Keratinocyte (primary cell): ENCODE measurements at regions not wholly inside any gene's neighbourhood (a gene's known extent, or its start where the extent isn't known, plus 50 kb on each side); places are given as distances from the start of the nearest gene placed in this dataset.

Experiments
- DNase-seq: peaks from one replicate; pipeline ENCODE4 v3.0.0-alpha.2; 2011; ENCODE audit warnings: low read depth, missing footprints, low spot score
- FAIRE-seq: peaks from 2 replicates; lab custom pipeline; 2011; peaks lifted over from hg19 to GRCh38; lab: Jason Lieb, UNC
- H2AFZ ChIP-seq: 2 replicates; pipeline ENCODE4 v1.6.0; 2012; ENCODE audit warnings: low read length, control low read depth, inconsistent platforms; ENCODE audit not compliant: control insufficient read depth
- H3K27ac ChIP-seq: 2 replicates; pipeline ENCODE4 v1.5.1; 2011; ENCODE audit warnings: low read length; ENCODE audit not compliant: control insufficient read depth, insufficient read depth
- H3K27me3 ChIP-seq: 3 replicates; pipeline ENCODE4 v1.6.0; 2011; ENCODE audit warnings: low read length; ENCODE audit not compliant: control insufficient read depth, insufficient read depth; ENCODE audit errors: extremely low read depth
- H3K36me3 ChIP-seq, 2 experiments: 2 replicates in 1 of 2; 3 replicates in 1 of 2; pipeline ENCODE4 v1.5.1; 2011; ENCODE audit warnings: low read length in 2 of 2, mild to moderate bottlenecking in 1 of 2; ENCODE audit not compliant: control insufficient read depth in 2 of 2, insufficient read depth in 2 of 2; ENCODE audit errors: extremely low read depth in 1 of 2
- H3K4me1 ChIP-seq: 3 replicates; pipeline ENCODE4 v1.5.1; 2011; ENCODE audit warnings: low read length; ENCODE audit not compliant: control insufficient read depth, insufficient read depth; ENCODE audit errors: extremely low read depth
- H3K4me2 ChIP-seq: 3 replicates; pipeline ENCODE4 v1.6.0; 2011; ENCODE audit warnings: low read depth, low read length; ENCODE audit not compliant: control insufficient read depth, insufficient read depth; ENCODE audit errors: extremely low read depth
- H3K4me3 ChIP-seq, 3 experiments: fragments of 200-600 bp in 1 of 3; sonication (generic) in 1 of 3; 2 replicates in 2 of 3; 3 replicates in 1 of 3; pipeline ENCODE4 v1.5.1; 2011 to 2016; ENCODE audit warnings: low read length in 3 of 3, mild to moderate bottlenecking in 3 of 3, control low read depth in 2 of 3, inconsistent platforms in 1 of 3, low read depth in 1 of 3, mixed read lengths in 1 of 3, mixed run types in 1 of 3, moderate library complexity in 1 of 3; ENCODE audit not compliant: control insufficient read depth in 2 of 3, insufficient read depth in 2 of 3; ENCODE audit errors: extremely low read depth in 1 of 3
- H3K79me2 ChIP-seq: 2 replicates; pipeline ENCODE4 v1.6.0; 2012; ENCODE audit warnings: low read length; ENCODE audit not compliant: control insufficient read depth, insufficient read depth
- H3K9ac ChIP-seq: 3 replicates; pipeline ENCODE4 v1.6.0; 2011; ENCODE audit warnings: low read length; ENCODE audit not compliant: control insufficient read depth, insufficient read depth; ENCODE audit errors: extremely low read depth
- H3K9me1 ChIP-seq: 3 replicates; pipeline ENCODE4 v1.6.0; 2011; ENCODE audit warnings: low read length; ENCODE audit not compliant: control insufficient read depth, insufficient read depth; ENCODE audit errors: extremely low read depth
- H3K9me3 ChIP-seq: 2 replicates; pipeline ENCODE4 v1.5.1; 2012; ENCODE audit warnings: low read depth, low read length; ENCODE audit not compliant: control insufficient read depth
- H4K20me1 ChIP-seq: 3 replicates; pipeline ENCODE4 v1.6.0; 2011; ENCODE audit warnings: low read length; ENCODE audit not compliant: control insufficient read depth, insufficient read depth; ENCODE audit errors: extremely low read depth
- EZH2 ChIP-seq: IDR thresholded peaks from one replicate; pipeline ENCODE4 v1.6.1; 2012; ENCODE audit warnings: inconsistent platforms, mild to moderate bottlenecking, low read length, moderate library complexity
- dilution Hi-C: fragments of 300-500 bp; cut with MboI; formaldehyde crosslinking; loops from one replicate; pipeline ENCODE4 v1.7.0; 2020; ENCODE audit warnings: low sequenced_read_pairs; ENCODE audit not compliant: extremely low pct_ligation_motif_present
- TF ChIP-seq, protein P1 (sequence below), 3 experiments: IDR thresholded peaks in 1 of 3; conservative IDR thresholded peaks in 1 of 3; optimal IDR thresholded peaks in 1 of 3; 2 replicates in 2 of 3; 3 replicates in 1 of 3; pipeline versions ENCODE3 to v1.5.1; 2011; ENCODE audit warnings: low read length in 3 of 3, mild to moderate bottlenecking in 3 of 3, moderate library complexity in 2 of 3, control low read depth in 1 of 3, inconsistent platforms in 1 of 3; ENCODE audit not compliant: insufficient read depth in 2 of 3; ENCODE audit errors: extremely low read depth in 1 of 3

DNA sequence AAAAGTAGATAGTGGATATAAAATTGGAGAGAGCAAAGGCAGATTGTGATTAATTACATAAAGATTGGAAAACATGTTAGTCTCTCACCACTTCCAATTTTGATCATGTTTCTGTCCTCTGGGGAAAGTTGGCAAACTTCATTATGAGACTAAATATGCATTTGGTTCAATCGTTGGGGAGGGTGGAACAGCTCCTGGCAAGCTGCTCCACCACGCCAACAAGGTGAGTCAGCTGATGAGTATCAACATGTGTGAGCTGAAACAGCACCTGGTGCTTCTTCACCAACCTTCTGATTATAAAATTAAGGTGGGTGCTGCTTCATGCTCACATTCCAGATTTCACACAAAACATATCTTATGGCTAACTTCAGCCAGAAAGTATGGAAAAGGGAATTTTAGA lies 1784.6 kb downstream of the SLITRK5 start:
- H3K4me2 ChIP-seq: peak overlapping the region; percentile 34
- peak overlapping the region in 1 of 3 experiments; percentile 14 for H3K4me3 ChIP-seq
- DNase-seq: peak; percentile 79
- H3K9me3 ChIP-seq: no peaks in the 10 kb centered on the region
- dilution Hi-C loops: no loop called here
- H3K9ac ChIP-seq: peak overlapping the region; percentile 39
- H3K4me1 ChIP-seq: peaks cover 44% of the 10 kb centered on the region
- no peaks in the 10 kb centered on the region for H3K36me3 ChIP-seq
- no peaks in the 10 kb centered on the region for H3K9me1 ChIP-seq
- H4K20me1 ChIP-seq: no peaks in the 10 kb centered on the region
- TF ChIP-seq, protein P1, sequence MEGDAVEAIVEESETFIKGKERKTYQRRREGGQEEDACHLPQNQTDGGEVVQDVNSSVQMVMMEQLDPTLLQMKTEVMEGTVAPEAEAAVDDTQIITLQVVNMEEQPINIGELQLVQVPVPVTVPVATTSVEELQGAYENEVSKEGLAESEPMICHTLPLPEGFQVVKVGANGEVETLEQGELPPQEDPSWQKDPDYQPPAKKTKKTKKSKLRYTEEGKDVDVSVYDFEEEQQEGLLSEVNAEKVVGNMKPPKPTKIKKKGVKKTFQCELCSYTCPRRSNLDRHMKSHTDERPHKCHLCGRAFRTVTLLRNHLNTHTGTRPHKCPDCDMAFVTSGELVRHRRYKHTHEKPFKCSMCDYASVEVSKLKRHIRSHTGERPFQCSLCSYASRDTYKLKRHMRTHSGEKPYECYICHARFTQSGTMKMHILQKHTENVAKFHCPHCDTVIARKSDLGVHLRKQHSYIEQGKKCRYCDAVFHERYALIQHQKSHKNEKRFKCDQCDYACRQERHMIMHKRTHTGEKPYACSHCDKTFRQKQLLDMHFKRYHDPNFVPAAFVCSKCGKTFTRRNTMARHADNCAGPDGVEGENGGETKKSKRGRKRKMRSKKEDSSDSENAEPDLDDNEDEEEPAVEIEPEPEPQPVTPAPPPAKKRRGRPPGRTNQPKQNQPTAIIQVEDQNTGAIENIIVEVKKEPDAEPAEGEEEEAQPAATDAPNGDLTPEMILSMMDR (optimal IDR thresholded peaks at IDR 0.05 in 1 of 3, IDR thresholded peaks at IDR 0.05 in 1 of 3, conservative IDR thresholded peaks at IDR 0.05 in 1 of 3; ENCODE audit: extremely low read depth in 1 of 3, insufficient read depth in 2 of 3, low read length in 3 of 3): no peak
- no peak for TF ChIP-seq EZH2
- H3K79me2 ChIP-seq: no peaks in the 10 kb centered on the region
- no peaks in the 10 kb centered on the region for H3K27me3 ChIP-seq
- peak overlapping the region; percentile 86 for H3K27ac ChIP-seq
- H2AFZ ChIP-seq: peak overlapping the region; percentile 15
- FAIRE-seq: peak; percentile 97

DNA sequence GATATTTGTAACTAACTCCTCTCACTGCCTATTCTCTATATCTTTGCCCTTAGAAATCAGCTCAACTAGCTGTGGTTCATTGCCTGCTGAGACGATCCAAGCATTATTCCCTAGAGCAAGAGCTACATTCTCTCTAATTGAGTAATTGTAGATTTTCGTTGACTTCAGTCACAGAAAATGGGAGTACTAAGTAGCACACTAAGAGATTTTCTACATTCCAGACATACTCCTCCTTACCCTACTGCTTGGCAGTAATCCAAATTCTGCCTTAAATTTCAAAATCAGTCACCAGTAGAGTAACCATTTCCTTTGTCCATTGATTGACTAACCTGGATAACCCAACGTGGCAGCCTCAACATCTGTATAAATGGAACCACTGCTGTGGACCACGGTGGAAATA lies 1786.8 kb downstream of the SLITRK5 start:
- peak overlapping the region; percentile 36 for H3K27ac ChIP-seq
- no peak overlapping the region for H2AFZ ChIP-seq

More for the DNA sequence above, 1786.8 kb downstream of the SLITRK5 start:
- Histone ChIP-seq H3K9me1 (no peaks in the 10 kb centered on the region), H3K4me2 (peak overlapping the region; percentile 27), H3K27me3 (no peaks in the 10 kb centered on the region), H3K4me3 (no peak overlapping the region), H3K9ac (no peak overlapping the region), H4K20me1 (no peaks in the 10 kb centered on the region), H3K36me3 (no peaks in the 10 kb centered on the region), H3K9me3 (no peaks in the 10 kb centered on the region), H3K79me2 (no peaks in the 10 kb centered on the region), H3K4me1 (peaks cover 44% of the 10 kb centered on the region)
- dilution Hi-C loops: no loop called here
- DNase-seq (peak; percentile 88), FAIRE-seq (peak; percentile 84)
- TF ChIP-seq, protein P1 (optimal IDR thresholded peaks at IDR 0.05 in 1 of 3, IDR thresholded peaks at IDR 0.05 in 1 of 3, conservative IDR thresholded peaks at IDR 0.05 in 1 of 3; ENCODE audit: extremely low read depth in 1 of 3, insufficient read depth in 2 of 3, low read length in 3 of 3): no peak
- TF ChIP-seq EZH2: no peak
